Right renal pelvis (tissue), 4 donors: ENCODE measurements at regions not wholly inside any gene's neighbourhood (a gene's known extent, or its start where the extent isn't known, plus 50 kb on each side); places are given as distances from the start of the nearest gene placed in this dataset.
"Not testable (repeated sequence)": the region's sequence is repeated elsewhere in the genome, so short reads cannot be mapped to it uniquely, and the experiment has no call there.

Experiments
- DNase-seq, 4 donors: peaks; one replicate each; pipeline ENCODE4 v3.0.0-alpha.2; 2013; ENCODE audit warnings: low read depth in 4 of 4, low spot score in 3 of 4, missing footprints in 1 of 4

DNA sequence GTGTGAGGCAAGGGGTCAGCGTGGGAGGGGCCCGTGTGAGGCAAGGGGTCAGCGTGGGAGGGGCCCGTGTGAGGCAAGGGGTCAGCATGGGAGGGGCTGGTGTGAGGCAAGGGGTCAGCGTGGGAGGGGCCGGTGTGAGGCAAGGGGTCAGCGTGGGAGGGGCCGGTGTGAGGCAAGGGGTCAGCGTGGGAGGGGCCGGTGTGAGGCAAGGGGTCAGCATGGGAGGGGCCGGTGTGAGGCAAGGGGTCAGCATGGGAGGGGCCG lies 119.2 kb downstream of the SEPTIN14 start:
- DNase-seq: not testable (repeated sequence)

DNA sequence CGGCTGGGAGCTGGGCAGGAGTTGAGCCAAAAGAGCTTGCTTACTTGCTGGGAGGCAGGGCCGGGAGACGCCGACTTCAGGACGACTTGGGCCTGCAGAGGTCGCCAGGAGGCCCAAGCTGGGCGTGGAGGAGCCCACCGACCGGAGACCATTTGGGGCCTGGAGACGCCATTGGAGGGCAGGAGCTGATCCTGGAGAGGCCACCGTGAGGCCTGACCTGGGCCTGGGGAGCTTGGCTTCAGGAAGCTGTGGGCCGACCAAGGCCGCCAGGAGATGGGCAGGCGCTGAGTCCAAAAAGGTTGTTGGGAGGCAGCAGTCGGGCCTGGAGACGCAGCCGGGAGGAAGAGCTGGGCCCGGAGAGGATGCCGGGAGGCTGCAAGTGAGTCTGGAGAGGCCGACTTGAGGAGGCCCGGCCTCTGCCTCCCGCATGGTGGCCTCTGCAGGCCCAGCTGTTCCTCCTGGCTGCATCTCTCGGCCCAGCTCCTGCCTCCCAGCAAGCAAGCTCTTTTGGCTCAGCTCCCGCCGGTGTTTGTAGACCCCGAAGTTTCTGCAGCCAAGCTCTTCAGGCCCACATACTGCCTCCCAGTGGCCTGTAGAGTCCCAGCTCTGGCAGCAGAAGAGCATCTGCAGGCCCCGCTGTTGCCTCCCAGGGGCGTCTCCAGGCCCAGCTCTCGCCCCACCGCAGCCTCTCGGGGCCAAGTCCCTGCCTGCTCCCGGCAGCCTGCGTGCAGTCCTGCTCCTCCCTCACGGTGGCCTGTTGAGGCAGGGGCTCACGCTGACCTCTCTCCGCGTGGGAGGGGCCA lies 119.7 kb downstream of the SEPTIN14 start:
- not testable (repeated sequence) for DNase-seq

DNA sequence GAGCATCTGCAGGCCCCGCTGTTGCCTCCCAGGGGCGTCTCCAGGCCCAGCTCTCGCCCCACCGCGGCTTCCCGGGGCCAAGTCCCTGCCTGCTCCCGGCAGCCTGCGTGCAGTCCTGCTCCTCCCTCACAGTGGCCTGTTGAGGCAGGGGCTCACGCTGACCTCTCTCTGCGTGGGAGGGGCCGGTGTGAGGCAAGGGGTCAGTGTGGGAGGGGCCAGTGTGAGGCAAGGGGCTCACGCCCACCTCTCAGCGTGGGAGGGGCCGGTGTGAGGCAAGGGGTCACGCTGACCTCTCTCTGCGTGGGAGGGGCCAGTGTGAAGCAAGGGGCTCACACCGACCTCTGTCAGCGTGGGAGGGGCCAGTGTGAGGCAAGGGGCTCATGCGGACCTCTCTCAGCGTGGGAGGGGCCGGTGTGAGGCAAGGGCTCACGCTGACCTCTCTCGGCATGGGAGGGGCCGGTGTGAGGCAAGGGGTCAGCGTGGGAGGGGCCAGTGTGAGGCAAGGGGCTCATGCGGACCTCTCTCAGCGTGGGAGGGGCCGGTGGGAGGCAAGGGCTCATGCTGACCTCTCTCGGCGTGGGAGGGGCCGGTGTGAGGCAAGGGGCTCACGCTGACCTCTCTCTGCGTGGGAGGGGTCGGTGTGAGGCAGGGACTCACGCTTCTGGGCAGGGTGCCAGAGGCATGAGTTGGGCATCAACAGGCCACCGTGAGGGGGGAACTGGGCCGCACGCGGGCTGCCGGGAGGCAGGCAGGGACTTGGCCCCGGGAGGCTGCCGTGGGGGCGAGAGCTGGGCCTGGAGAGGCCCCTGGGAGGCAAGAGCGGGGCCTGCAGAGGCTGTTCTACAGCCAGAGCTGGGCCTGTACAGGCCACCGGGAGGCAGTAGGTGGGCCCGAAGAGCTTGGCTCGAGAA lies 120.6 kb downstream of the SEPTIN14 start:
- not testable (repeated sequence) for DNase-seq

DNA sequence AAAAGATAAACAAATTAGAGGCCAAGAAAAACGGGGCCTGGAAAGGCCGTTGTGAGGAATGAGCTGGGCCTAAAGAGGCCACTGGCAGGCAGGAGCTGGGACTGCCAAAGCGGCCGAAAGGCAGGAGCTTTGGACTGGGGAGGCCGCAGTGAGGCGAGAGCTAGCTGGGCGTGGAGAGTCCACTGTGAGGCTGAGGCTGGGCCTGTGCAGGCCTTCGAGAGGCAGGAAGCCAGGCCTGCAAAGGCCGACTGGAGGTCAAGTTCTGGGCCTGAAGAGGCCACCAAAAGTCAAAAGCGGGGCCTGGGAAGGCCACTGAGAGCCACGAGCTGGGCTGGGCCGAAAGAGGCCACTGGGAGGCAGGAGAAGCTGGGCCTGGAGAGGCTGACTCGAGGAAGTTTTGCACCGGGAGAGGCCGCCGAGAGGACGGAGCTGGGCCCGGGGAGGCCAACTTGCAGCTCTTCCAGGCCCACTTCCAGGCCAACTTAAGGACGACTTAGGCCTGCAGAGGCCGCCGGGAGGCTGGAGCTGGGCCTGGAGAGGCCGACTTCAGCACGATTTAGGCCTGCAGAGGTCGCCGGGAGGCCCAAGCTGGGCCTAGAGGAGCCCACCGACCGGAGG lies 121.8 kb downstream of the SEPTIN14 start:
- DNase-seq: not testable (repeated sequence)

DNA sequence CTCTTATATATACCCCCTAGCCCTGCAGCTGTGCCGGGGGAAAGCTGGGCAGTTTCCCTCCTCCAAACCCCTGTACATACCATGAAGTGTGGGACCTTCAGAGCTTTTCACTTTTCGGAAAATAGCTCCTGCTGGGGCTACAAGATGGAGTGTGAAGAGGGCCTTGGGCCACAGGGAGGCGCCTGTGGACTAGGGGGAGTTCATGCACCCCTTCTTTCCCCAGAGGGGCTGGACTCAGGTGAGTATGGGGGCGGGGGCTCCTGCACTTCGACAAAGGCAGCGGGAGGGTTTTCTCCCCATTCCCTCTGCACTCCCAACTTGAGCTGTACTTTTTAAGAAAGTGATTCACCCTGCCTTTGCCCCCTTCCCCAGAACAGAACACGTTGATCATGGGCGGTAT lies 122.5 kb downstream of the SEPTIN14 start:
- DNase-seq: not testable (repeated sequence)

DNA sequence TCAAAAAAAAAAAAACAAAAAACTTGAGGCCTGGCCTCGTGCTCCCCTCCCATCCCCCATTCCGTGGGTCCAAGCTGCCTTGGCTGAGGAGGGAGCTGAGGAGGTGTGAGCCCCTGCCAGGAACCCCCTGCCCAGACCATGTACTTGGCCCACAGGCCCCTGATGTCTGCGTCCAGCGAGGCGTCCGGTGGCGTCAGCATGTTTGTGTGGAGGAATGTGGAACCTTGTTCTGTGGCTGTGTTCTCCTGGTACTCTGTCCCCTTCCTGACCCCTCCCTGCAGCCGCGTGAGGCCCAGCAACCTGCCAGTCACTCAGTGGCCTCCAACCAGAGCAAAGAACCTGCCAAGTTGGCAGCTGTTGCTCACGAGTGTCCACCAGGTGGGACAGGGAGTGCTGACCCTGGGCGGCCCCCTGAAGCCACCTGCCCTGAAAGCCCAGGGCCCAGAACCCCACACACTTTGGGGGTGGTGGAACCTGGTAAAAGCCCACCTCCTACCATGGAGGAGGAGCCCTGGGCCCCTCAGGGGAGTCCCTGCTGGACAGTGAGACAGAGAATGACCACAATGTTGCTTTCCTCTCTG lies 125.8 kb downstream of the SEPTIN14 start:
- not testable (repeated sequence) for DNase-seq

DNA sequence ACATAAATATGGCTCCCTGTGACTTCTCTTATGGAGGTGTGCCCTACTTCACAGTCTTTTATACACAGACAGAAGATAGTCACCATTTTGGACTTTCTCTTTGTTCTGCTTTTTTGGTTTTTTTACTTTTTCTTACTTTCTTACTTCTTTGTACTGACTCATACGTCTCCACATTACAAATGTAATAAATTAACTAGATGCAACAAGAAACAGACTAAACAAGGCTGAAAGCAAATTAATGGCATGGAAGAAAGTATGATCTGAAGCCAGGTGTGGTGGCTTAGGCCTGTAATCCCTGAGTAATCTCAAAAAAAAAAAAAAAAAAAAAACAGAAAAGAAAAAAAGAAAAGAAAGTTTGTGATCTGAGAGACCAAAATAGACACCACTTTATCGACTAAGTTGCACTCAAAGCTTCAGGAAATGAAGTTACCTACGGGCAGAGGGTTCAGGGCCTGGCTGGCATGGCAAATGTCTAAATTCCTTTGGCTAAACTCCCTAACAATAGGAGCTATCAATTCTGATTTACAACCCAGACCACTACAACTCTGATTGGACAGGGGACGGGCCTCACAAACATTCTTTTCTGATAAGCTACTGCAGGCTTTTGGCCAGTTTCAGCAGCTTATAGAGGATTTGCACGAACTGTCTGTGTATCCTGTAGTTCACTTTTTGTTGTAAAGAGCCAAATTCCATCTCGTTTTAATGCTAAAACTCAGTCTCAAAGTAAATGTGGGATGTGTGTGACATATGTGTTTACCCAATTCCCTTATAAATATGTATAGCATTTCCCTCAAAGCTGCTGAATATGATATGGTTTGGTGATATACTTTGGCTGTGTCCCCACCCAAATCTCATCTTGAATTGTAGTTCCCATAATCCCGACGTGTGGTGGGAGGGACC lies 129.1 kb downstream of the SEPTIN14 start:
- DNase-seq: no peak

DNA sequence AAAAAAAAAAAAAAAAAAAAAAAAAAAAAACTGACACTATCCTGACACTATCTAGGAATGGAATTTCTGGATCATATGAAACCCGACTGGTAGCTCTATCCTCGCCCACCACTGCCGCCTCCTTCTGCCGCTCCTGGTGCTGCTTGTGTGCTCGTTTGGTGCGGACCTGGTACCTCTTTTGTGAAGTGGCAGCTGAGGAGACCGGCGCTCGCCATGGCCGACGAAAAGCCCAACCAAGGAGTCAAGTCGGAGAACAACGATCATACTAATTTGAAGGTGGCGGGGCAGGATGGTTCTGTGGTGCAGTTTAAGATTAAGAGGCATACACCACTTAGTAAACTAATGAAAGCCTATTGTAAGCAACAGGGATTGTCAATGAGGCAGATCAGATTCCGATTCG lies 130.6 kb downstream of the SEPTIN14 start:
- no peak for DNase-seq

DNA sequence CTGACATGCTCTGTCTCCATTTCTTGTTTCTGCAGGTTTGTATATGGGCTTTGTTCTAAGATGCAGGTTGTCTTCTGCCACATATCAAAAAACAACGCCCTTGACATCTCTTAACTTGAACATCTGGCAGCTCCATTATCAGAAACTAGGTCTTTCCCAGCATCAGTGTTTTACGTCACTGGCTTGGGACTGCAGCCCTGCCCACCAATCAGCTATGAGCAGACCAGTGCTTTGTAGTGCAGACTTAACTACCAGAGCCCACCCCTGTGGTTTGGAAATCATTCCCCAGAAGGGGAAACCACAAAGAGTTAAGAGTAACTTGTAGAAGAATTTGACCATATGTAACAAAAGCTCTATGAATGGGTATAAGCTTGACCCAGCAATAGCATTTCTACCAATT lies 132.4 kb downstream of the SEPTIN14 start:
- DNase-seq: no peak

DNA sequence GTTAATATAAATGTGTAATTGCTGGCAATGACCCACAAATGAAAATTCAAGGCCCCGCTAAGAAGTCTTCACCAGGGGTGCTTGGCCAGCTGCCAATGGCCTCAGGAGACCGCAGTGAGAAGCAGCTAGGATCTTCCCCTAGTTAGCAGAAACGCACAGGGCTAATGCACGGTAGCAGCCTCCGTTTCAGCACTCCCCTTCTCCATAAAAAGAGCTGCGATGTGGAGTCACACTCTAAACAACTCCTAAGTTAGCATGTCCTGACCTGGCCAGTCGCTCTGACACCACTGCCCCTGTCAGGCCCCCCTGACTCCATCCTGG lies 139.0 kb downstream of the SEPTIN14 start:
- DNase-seq: no peak

DNA sequence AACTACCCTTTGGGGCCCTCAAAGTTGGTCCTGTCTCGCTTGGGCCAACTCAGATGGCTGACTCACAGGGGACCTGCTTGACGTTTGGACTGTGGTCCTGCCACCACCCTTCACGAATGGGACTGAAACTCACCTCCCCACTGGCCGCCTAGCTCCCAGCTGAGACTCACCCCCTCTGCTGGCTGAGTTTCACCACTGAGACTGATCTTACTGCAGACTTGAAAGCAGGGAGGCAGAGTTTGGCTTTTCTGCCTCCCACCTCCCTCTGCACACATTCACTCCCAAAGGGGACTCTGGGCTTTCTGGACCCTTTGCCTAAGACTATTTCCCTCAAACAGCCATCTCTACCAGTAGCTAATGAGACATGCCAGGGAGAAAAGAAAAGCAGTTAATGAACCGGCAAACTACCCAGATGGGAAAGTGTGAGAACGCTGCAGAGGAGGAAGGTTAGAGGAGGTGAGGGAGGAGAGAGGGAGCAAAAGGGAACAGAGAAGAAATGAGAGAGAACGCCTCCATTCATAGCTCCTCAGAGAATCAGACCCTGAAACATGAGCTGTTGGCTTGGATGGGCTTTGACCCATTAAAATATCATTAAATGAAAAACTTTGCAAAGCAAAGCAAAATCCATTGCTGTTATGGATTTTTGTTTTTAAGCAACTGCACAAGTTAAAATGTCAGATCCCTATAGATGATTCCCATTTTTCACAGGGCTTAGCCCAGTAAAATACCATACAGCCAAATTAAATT lies 139.5 kb downstream of the SEPTIN14 start:
- DNase-seq: not testable (repeated sequence)

DNA sequence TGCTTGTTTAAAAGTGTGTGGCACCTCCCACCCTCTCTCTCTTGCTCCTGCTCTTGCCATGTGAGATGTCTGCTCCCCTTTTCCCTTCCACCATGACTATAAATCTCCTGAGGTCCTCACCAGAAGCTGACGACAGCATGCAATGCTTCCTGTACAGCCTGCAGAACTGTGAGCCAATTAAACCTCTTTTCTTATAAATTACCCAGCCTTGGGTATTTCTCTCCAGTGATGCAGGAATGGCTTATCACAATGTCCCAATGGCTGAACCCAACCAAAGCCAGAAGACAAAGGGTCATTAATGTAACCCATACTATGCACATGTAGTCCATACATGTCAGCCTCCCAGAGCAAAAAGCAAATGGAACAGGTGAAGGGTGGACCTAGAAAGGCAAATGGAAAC lies 141.5 kb downstream of the SEPTIN14 start:
- DNase-seq: not testable (repeated sequence)

DNA sequence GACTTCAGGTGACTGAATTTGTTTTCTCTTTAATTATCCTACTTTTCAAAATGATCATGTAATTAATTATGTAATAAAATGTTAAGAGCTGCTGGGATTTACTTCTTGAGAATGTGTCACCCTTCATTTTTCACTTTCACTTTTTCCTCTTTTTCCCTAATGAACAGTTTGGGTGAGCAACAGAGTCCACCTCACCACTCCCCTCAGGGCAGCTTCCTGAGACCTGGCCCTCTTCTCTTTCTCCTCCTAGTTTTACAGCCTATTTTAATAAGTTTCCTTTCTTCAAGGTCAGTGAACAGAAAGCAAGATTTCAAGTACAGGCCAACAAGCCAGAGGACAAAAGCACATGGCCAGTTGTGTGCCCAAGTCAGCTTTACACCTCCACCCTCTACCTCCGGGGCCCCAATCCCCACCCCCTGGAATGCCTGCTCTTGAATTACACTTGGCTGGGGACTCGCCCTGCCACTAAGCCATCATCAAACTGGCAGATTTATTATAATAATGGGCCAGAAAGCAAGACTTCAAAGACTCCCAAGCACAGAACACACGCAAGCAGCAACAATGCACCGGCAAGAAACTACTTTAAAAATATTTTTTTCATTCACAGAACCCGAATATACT lies 143.1 kb upstream of the VOPP1 start:
- DNase-seq: not testable (repeated sequence)

DNA sequence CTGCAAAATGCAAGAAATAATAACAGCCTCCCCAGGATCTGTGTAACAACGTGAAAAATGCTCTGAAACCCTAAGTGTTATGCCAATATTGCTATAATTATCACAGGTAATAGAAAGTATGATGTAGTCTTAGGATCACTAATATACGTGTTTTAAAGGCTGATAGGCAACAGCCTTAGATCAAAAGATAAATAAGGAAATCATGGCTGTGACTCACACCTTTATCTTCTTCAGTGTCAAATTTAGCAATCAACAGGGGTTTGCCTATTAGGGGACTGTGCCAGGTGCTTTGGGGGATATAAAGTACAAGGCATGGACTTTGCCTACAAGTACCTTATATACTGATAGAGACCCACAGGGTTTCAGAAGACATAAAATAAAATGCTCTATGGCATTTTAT lies 142.1 kb upstream of the VOPP1 start:
- DNase-seq: not testable (repeated sequence)

DNA sequence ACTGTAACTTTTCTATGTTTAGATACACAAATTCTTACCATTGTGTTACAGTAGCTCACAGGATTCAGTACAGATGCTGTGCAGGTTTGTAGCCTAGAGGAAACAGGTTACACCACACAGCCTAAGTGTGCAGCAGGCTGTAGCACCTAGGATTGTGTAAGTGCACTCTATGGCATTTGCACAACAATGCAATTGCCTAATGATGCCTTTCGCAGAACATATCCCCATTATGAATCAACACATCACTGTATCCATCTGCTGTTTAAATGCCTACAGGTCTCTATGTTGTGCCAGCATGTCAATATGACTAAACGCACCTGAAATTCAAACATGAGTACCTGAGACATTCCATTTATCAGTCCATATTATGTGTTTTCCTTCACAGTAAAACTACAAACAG lies 138.0 kb upstream of the VOPP1 start:
- DNase-seq: not testable (repeated sequence)

DNA sequence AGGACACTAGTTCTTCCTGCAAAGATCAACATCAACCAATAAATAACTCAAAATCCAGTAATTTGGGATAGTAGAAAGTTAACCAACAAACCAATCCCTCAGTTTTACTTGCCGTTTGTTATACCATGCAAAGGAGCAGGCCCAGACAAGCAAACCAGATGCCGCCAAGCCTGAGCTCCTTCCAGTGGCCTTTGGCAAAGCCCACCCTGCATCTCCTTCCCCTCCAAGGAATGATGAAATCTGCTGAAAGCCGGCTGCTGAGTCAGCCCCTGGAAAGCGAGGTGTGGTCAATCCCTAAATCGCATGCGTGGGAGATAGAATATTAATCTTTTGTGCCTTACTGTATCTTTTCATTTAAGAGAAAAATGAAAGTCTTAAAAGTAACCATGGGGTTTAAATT lies 135.7 kb upstream of the VOPP1 start:
- DNase-seq: not testable (repeated sequence)

DNA sequence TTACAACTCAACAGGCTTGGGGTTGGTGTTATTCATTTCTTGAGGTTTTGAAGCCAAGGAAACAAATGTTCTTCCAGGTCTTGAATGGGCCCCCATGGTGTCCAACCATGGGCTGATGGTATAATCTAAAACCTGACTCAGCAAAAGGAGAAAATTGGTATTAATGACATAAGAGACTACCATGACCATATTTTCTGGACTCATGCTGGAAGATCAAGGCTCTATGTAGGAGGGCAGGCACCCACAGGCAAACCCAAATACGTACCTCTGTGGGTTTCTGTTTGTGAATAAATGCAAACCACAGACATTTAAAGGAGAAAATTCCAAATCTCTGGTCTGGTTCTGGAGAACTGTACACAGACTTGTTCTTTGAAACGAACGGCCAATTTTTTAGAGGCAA lies 135.1 kb upstream of the VOPP1 start:
- DNase-seq: not testable (repeated sequence)

DNA sequence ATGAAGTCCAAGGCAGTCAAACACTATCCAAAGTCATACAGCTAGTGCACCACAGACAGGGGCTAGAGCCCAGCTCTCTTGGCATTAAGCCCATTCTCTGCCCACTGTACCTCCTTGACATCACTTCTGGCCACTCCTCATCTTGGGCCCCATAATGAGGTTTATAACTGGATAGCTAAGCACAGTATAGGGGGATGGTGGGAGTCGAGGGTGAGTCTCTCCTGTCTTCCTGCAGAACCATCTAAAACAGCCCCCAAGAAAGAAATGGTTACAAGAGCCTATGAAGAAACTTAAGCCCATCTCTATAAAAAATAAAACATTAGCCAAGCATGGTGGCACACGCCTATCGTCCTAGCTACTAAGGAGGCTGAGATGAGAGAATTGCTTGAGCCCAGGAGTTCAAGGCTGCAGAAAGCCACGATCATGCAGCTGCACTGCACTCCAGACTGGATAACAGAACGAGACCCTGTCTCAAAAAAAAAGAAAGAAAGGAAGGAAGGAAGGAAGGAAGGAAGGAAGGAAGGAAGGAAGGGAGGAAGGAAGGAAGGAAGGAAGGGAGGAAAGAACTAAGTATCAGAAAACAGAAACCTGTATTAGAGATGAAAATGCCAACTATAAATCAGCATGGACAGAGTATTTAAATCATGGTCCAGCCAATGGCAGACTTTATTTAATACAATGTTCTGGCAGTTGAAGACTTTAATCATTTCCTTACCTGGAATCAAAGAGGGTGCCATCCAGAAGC lies 134.3 kb upstream of the VOPP1 start:
- not testable (repeated sequence) for DNase-seq
